HEK293 (cell line): ENCODE measurements at regions not wholly inside any gene's neighbourhood (a gene's known extent, or its start where the extent isn't known, plus 50 kb on each side); places are given as distances from the start of the nearest gene placed in this dataset.
"Not testable (repeated sequence)": the region's sequence is repeated elsewhere in the genome, so short reads cannot be mapped to it uniquely, and the experiment has no call there.

Experiments
- CTCF ChIA-PET: fragments of 350-600 bp; formaldehyde crosslinking; extraction: SDS; loops from one replicate; lab custom pipeline; 2021; ENCODE audit warnings: antibody characterized with exemption; lab: Yijun Ruan, JAX
- POLR2A ChIA-PET: fragments of 300-600 bp; formaldehyde crosslinking; extraction: SDS; loops from one replicate; lab custom pipeline; 2020; ENCODE audit warnings: antibody characterized with exemption, inconsistent platforms; lab: Yijun Ruan, JAX
- H3K27ac ChIP-seq: fragments of 200-500 bp; sonication (Bioruptor generic); 2 replicates; pipeline ENCODE4 v1.5.1; 2014; ENCODE audit warnings: low read depth, low read length, control low read depth, inconsistent platforms; ENCODE audit errors: extremely low read depth
- H3K36me3 ChIP-seq, 2 experiments: fragments of 200-500 bp in 1 of 2; sonication (Bioruptor generic) in 1 of 2; 1 replicate in 1 of 2; 2 replicates in 1 of 2; pipeline ENCODE4 v1.5.1; 2014 to 2017; ENCODE audit warnings: inconsistent platforms in 2 of 2, low read length in 2 of 2; ENCODE audit not compliant: control insufficient read depth in 2 of 2, insufficient read depth in 1 of 2
- H3K4me1 ChIP-seq: fragments of 200-500 bp; sonication (Bioruptor generic); 2 replicates; pipeline ENCODE4 v1.5.1; 2014; ENCODE audit warnings: mild to moderate bottlenecking, low read length, inconsistent platforms; ENCODE audit not compliant: control insufficient read depth, insufficient read depth
- H3K4me3 ChIP-seq: 2 replicates; pipeline ENCODE4 v1.5.1; 2011; ENCODE audit warnings: low read depth, mild to moderate bottlenecking, control low read depth, low read length, moderate library complexity
- H3K9me3 ChIP-seq: fragments of 200-500 bp; sonication (Bioruptor generic); 2 replicates; pipeline ENCODE4 v1.5.1; 2014; ENCODE audit warnings: low read depth, low read length, inconsistent platforms; ENCODE audit not compliant: control insufficient read depth, insufficient read depth
- BCL11A ChIP-seq: fragments of 450-650 bp; formaldehyde crosslinking; IDR thresholded peaks from 2 replicates; pipeline ENCODE4 v1.5.1; 2016; ENCODE audit warnings: low read depth, missing biosample characterization, missing genetic modification characterization
- HOXD13 ChIP-seq: sonication (generic); formaldehyde crosslinking; IDR thresholded peaks from 2 replicates; pipeline ENCODE4 v1.8.0; 2022; ENCODE audit warnings: missing genetic modification reagents, borderline replicate concordance
- KLF16 ChIP-seq: fragments of 450-650 bp; formaldehyde crosslinking; IDR thresholded peaks from 2 replicates; pipeline ENCODE4 v1.5.1; 2017; ENCODE audit warnings: missing biosample characterization, missing genetic modification characterization
- KLF17 ChIP-seq: fragments of 450-650 bp; formaldehyde crosslinking; IDR thresholded peaks from 2 replicates; pipeline ENCODE4 v1.5.1; 2016; ENCODE audit warnings: missing biosample characterization, missing genetic modification characterization
- KLF9 ChIP-seq: fragments of 450-650 bp; formaldehyde crosslinking; IDR thresholded peaks from 2 replicates; pipeline ENCODE4 v1.5.1; 2016; ENCODE audit warnings: missing biosample characterization, missing genetic modification characterization, low read depth
- OSR2 ChIP-seq: fragments of 450-650 bp; formaldehyde crosslinking; IDR thresholded peaks from 2 replicates; pipeline ENCODE4 v1.5.1; 2016; ENCODE audit warnings: missing biosample characterization, missing genetic modification characterization
- OVOL3 ChIP-seq: fragments of 450-650 bp; formaldehyde crosslinking; IDR thresholded peaks from 2 replicates; pipeline ENCODE4 v1.5.1; 2016; ENCODE audit warnings: missing biosample characterization, missing genetic modification characterization
- PATZ1 ChIP-seq: fragments of 450-650 bp; formaldehyde crosslinking; IDR thresholded peaks from 2 replicates; pipeline ENCODE4 v1.5.1; 2016; ENCODE audit warnings: missing biosample characterization, missing genetic modification characterization
- TRIM28 ChIP-seq: IDR thresholded peaks from 2 replicates; pipeline ENCODE4 v1.6.1; 2011; ENCODE audit warnings: low read length, control low read depth, borderline replicate concordance
- ZBTB7A ChIP-seq: fragments of 450-650 bp; formaldehyde crosslinking; IDR thresholded peaks from 2 replicates; pipeline ENCODE4 v1.5.1; 2016; ENCODE audit warnings: low read depth, missing biosample characterization, missing genetic modification characterization
- ZFHX2 ChIP-seq: fragments of 450-650 bp; formaldehyde crosslinking; conservative IDR thresholded peaks from 2 replicates; pipeline ENCODE4 v1.5.1; 2016; ENCODE audit warnings: missing biosample characterization, missing genetic modification characterization
- ZNF132 ChIP-seq: fragments of 450-650 bp; formaldehyde crosslinking; IDR thresholded peaks from 2 replicates; pipeline ENCODE4 v1.5.1; 2017; ENCODE audit warnings: missing biosample characterization, missing genetic modification characterization, borderline replicate concordance
- ZNF140 ChIP-seq: fragments of 450-650 bp; formaldehyde crosslinking; IDR thresholded peaks from 2 replicates; pipeline ENCODE4 v1.5.1; 2016; ENCODE audit warnings: missing biosample characterization, missing genetic modification characterization
- ZNF514 ChIP-seq: fragments of 450-650 bp; formaldehyde crosslinking; IDR thresholded peaks from 2 replicates; pipeline ENCODE4 v1.5.1; 2016; ENCODE audit warnings: missing biosample characterization, missing genetic modification characterization
- ZNF571 ChIP-seq: fragments of 450-650 bp; formaldehyde crosslinking; IDR thresholded peaks from 2 replicates; pipeline ENCODE4 v1.5.0; 2017; ENCODE audit warnings: missing biosample characterization, missing genetic modification characterization
- ZNF596 ChIP-seq: fragments of 450-650 bp; IDR thresholded peaks from 2 replicates; pipeline ENCODE4 v1.5.0; 2018; ENCODE audit warnings: missing biosample characterization, mild to moderate bottlenecking, missing genetic modification characterization, moderate library complexity
- ZNF629 ChIP-seq: fragments of 450-650 bp; formaldehyde crosslinking; IDR thresholded peaks from 2 replicates; pipeline ENCODE4 v1.5.1; 2017; ENCODE audit warnings: missing biosample characterization, missing genetic modification characterization
- ZNF645 ChIP-seq: fragments of 450-650 bp; formaldehyde crosslinking; IDR thresholded peaks from 2 replicates; pipeline ENCODE4; 2016; ENCODE audit warnings: missing biosample characterization, missing genetic modification characterization
- ZNF658 ChIP-seq: fragments of 450-650 bp; formaldehyde crosslinking; IDR thresholded peaks from 2 replicates; pipeline ENCODE4; 2016; ENCODE audit warnings: missing biosample characterization, missing genetic modification characterization
- ZSCAN30 ChIP-seq: fragments of 450-650 bp; IDR thresholded peaks from 2 replicates; pipeline ENCODE4 v1.5.1; 2018; ENCODE audit warnings: missing biosample characterization, mild to moderate bottlenecking, missing genetic modification characterization, moderate library complexity
- TF ChIP-seq, protein P1 (sequence below): fragments of 450-650 bp; formaldehyde crosslinking; IDR thresholded peaks from 2 replicates; pipeline ENCODE4 v1.5.1; 2017; ENCODE audit warnings: missing biosample characterization, missing genetic modification characterization
- TF ChIP-seq, protein P2 (sequence below): fragments of 450-650 bp; formaldehyde crosslinking; IDR thresholded peaks from 2 replicates; pipeline ENCODE4 v1.5.1; 2016; ENCODE audit warnings: missing biosample characterization, missing genetic modification characterization

GRCh38 chr3:26932752-26933151 is 310.2 kb downstream of the LRRC3B start (continued):
- no peak for TF ChIP-seq ZNF629
- no peak for TF ChIP-seq ZNF514 (tag by site-specific recombination)
- TF ChIP-seq ZNF596 (tag by site-specific recombination), result no peak

DNA sequence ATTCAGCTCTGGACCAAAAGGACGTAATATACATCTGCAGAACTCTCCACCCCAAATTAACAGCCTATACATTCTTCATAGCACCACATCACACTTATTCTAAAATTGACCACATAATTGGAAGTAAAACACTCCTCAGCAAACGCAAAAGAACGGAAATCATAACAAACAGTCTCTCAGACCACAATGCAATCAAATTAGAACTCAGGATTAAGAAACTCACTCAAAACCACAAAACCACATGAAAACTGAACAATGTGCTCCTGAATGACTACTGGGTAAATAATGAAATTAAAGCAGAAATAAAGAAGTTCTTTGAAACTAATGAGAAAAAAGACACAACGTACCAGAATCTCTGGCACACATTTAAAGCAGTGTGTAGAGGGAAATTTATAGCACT is 322.9 kb downstream of the LRRC3B start:
- H3K27ac ChIP-seq, H3K36me3 ChIP-seq, POLR2A ChIA-PET, H3K4me3 ChIP-seq, H3K9me3 ChIP-seq, H3K4me1 ChIP-seq, CTCF ChIA-PET: not testable (repeated sequence)

- TF ChIP-seq ZNF571 (tag by site-specific recombination) (no peak), KLF17 (tag by site-specific recombination) (no peak), TRIM28 (no peak), ZNF658 (tag by site-specific recombination) (no peak), ZSCAN30 (tag by site-specific recombination) (no peak)
- TF ChIP-seq, protein P1, sequence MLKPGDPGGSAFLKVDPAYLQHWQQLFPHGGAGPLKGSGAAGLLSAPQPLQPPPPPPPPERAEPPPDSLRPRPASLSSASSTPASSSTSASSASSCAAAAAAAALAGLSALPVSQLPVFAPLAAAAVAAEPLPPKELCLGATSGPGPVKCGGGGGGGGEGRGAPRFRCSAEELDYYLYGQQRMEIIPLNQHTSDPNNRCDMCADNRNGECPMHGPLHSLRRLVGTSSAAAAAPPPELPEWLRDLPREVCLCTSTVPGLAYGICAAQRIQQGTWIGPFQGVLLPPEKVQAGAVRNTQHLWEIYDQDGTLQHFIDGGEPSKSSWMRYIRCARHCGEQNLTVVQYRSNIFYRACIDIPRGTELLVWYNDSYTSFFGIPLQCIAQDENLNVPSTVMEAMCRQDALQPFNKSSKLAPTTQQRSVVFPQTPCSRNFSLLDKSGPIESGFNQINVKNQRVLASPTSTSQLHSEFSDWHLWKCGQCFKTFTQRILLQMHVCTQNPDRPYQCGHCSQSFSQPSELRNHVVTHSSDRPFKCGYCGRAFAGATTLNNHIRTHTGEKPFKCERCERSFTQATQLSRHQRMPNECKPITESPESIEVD (tag by site-specific recombination), result no peak
- ChIA-PET POLR2A (no interaction called here), CTCF (no interaction called here)
Measured at GRCh38 chr3:26960382-26960781, 337.8 kb downstream of the LRRC3B start.

DNA sequence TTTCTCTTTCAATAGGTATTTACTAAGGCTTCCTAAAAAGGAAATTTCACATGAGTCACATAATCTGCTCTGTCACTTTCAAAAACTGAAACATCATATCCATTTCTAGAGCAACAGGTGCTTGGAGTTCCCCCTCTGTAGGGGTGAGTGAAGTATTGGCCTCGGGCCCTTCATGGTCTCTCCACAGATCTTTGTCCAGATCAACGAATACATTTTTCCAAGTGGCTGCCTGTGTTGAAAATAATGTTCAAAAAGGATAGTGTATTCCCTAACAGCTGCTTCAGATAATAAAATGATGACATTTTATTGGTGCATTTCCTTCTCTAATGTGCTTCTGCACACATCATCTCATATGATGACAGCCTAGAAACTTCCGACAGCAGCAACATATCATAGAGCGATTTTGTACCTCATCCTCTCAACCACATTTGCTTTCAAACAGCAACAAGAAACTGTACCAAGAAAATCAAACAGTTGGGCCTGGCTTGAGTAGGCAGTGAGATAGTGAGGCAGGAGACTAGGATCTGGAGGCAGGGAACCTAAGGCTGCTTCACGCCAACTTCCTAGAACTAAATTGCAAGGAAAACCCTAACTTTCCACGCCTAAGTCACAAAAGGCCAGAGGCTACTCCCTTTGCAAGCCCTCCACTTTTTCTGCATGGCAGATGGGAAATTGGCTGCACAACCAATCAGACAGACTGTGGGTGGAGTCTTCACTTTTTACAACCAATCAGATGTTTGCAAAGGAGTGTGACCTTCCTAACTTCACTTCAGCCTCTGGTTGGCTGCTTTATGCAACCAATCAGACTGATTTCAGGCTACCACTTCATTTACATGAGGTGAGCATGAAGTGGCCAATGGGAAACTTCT is 340.2 kb downstream of the LRRC3B start:
- Histone ChIP-seq H3K4me3 (no peak overlapping the region), H3K27ac (no peak overlapping the region), H3K4me1 (no peaks in the 10 kb centered on the region), H3K9me3 (no peaks in the 10 kb centered on the region), H3K36me3 (no peaks in the 10 kb centered on the region)
- ChIA-PET POLR2A (no interaction called here), CTCF (no interaction called here)
- TF ChIP-seq ZNF132 (tag by site-specific recombination), result no peak
- TF ChIP-seq ZBTB7A (tag by site-specific recombination), result no peak
- no peak for TF ChIP-seq TRIM28
- no peak for TF ChIP-seq ZNF140
- no peak for TF ChIP-seq OVOL3
- no peak for TF ChIP-seq PATZ1 (tag by site-specific recombination)
- TF ChIP-seq HOXD13, result no peak
- TF ChIP-seq BCL11A (tag by site-specific recombination), result no peak
- TF ChIP-seq ZFHX2 (tag by site-specific recombination), result no peak
- TF ChIP-seq ZNF645, result no peak
- no peak for TF ChIP-seq KLF9
- no peak for TF ChIP-seq KLF16 (tag by site-specific recombination)
- TF ChIP-seq OSR2 (tag by site-specific recombination), result no peak
- TF ChIP-seq, protein P2, sequence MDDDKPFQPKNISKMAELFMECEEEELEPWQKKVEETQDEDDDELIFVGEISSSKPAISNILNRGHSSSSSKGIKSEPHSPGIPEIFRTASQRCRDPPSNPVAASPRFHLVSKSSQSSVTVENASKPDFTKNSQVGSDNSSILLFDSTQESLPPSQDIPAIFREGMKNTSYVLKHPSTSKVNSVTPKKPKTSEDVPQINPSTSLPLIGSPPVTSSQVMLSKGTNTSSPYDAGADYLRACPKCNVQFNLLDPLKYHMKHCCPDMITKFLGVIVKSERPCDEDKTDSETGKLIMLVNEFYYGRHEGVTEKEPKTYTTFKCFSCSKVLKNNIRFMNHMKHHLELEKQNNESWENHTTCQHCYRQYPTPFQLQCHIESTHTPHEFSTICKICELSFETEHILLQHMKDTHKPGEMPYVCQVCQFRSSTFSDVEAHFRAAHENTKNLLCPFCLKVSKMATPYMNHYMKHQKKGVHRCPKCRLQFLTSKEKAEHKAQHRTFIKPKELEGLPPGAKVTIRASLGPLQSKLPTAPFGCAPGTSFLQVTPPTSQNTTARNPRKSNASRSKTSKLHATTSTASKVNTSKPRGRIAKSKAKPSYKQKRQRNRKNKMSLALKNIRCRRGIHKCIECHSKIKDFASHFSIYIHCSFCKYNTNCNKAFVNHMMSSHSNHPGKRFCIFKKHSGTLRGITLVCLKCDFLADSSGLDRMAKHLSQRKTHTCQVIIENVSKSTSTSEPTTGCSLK (tag by site-specific recombination), result no peak

More at GRCh38 chr3:26960382-26960781, 337.8 kb downstream of the LRRC3B start:
- Histone ChIP-seq H3K4me1 (no peaks in the 10 kb centered on the region), H3K4me3 (no peak overlapping the region), H3K27ac (no peak overlapping the region), H3K36me3 (no peaks in the 10 kb centered on the region), H3K9me3 (no peaks in the 10 kb centered on the region)
